ENCODE measurements at regions not wholly inside any gene's neighbourhood (a gene's known extent, or its start where the extent isn't known, plus 50 kb on each side); places are given as distances from the start of the nearest gene placed in this dataset.
"Not testable (repeated sequence)": the region's sequence is repeated elsewhere in the genome, so short reads cannot be mapped to it uniquely, and the experiment has no call there.

GRCh38 chr21:35748678-35749314 lies 311.5 kb downstream of the SETD4 start:
- DNase-seq (ENCODE audit: low spot score), result no peak

GRCh38 chr21:35743571-35743970 lies 316.8 kb downstream of the SETD4 start:
- DNase-seq (ENCODE audit: low spot score), result no peak

GRCh38 chr21:35738347-35738961 lies 321.9 kb downstream of the SETD4 start:
- no peak for DNase-seq (ENCODE audit: low spot score)

GRCh38 chr21:35737899-35738346 lies 322.4 kb downstream of the SETD4 start:
- DNase-seq (ENCODE audit: low spot score), result no peak

GRCh38 chr21:35737449-35737848 lies 322.9 kb downstream of the SETD4 start:
- DNase-seq (ENCODE audit: low spot score), result no peak

GRCh38 chr21:35732788-35733187 lies 327.5 kb downstream of the SETD4 start:
- no peak for DNase-seq (ENCODE audit: low spot score)

- DNase-seq (ENCODE audit: low spot score), result no peak
Measured at GRCh38 chr21:35730325-35730724, 330.0 kb downstream of the SETD4 start.

- DNase-seq (ENCODE audit: low spot score), result no peak
Measured at GRCh38 chr21:35727830-35728229, 332.5 kb downstream of the SETD4 start.

GRCh38 chr21:35724156-35724555 lies 336.2 kb downstream of the SETD4 start:
- no peak for DNase-seq (ENCODE audit: low spot score)

GRCh38 chr21:35721701-35722100 lies 338.6 kb downstream of the SETD4 start:
- DNase-seq (ENCODE audit: low spot score), result no peak

GRCh38 chr21:35720208-35720731 lies 340.1 kb downstream of the SETD4 start:
- DNase-seq (ENCODE audit: low spot score), result no peak

- no peak for DNase-seq (ENCODE audit: low spot score)
Measured at GRCh38 chr21:35719080-35719479, 341.2 kb downstream of the SETD4 start.

- no peak for DNase-seq (ENCODE audit: low spot score)
Measured at GRCh38 chr21:35716876-35717565, 343.3 kb downstream of the SETD4 start.

GRCh38 chr21:35713914-35714313 lies 346.4 kb downstream of the SETD4 start:
- no peak for DNase-seq (ENCODE audit: low spot score)

GRCh38 chr21:35711661-35712060 lies 348.7 kb downstream of the SETD4 start:
- no peak for DNase-seq (ENCODE audit: low spot score)

GRCh38 chr21:35711213-35711612 lies 349.1 kb downstream of the SETD4 start:
- DNase-seq (ENCODE audit: low spot score), result no peak

GRCh38 chr21:35709990-35710389 lies 350.3 kb downstream of the SETD4 start:
- not testable (repeated sequence) for DNase-seq (ENCODE audit: low spot score)

GRCh38 chr21:35705888-35706287 lies 354.4 kb downstream of the SETD4 start:
- DNase-seq (ENCODE audit: low spot score), result no peak

- no peak for DNase-seq (ENCODE audit: low spot score)
Measured at GRCh38 chr21:35705237-35705887, 355.0 kb downstream of the SETD4 start.

- DNase-seq (ENCODE audit: low spot score), result no peak
Measured at GRCh38 chr21:35703704-35704103, 356.6 kb downstream of the SETD4 start.

GRCh38 chr21:35699361-35699760 lies 361.0 kb downstream of the SETD4 start:
- DNase-seq (ENCODE audit: low spot score), result no peak

- no peak for DNase-seq (ENCODE audit: low spot score)
Measured at GRCh38 chr21:35697321-35697808, 363.0 kb downstream of the SETD4 start.

Data from CD4-positive, alpha-beta T cell treated with Interleukin-2 at 100 ng/mL for 4 hours (primary cell).